Duodenal mucosa (tissue), 2 donors: ENCODE measurements at regions not wholly inside any gene's neighbourhood (a gene's known extent, or its start where the extent isn't known, plus 50 kb on each side); places are given as distances from the start of the nearest gene placed in this dataset.
"Not testable (repeated sequence)": the region's sequence is repeated elsewhere in the genome, so short reads cannot be mapped to it uniquely, and the experiment has no call there.

Source experiments
- H3K27ac ChIP-seq: one replicate; pipeline ENCODE4 v1.7.0; 2013; ENCODE audit warnings: low read depth, low read length
- H3K27me3 ChIP-seq, 2 donors: one replicate each; pipeline ENCODE4 v1.7.0; 2013; ENCODE audit warnings: low read length in 2 of 2, control low read depth in 1 of 2; ENCODE audit not compliant: insufficient read depth in 2 of 2, control insufficient read depth in 1 of 2
- H3K36me3 ChIP-seq, 2 donors: one replicate each; pipeline ENCODE4 v1.7.0; 2013; ENCODE audit warnings: low read length in 2 of 2, control low read depth in 1 of 2; ENCODE audit not compliant: insufficient read depth in 2 of 2, control insufficient read depth in 1 of 2
- H3K4me1 ChIP-seq, 2 donors: one replicate each; pipeline ENCODE4 v1.7.0; 2013; ENCODE audit warnings: low read length in 2 of 2, control low read depth in 1 of 2; ENCODE audit not compliant: insufficient read depth in 2 of 2, control insufficient read depth in 1 of 2
- H3K4me3 ChIP-seq, 2 donors: one replicate each; pipeline ENCODE4 v1.7.0; 2013; ENCODE audit warnings: low read length in 2 of 2, low read depth in 1 of 2
- H3K9ac ChIP-seq, 2 donors: one replicate each; pipeline ENCODE4 v1.7.0; 2013; ENCODE audit warnings: low read length in 2 of 2, low read depth in 1 of 2
- H3K9me3 ChIP-seq, 2 donors: one replicate each; pipeline ENCODE4 v1.7.0; 2013; ENCODE audit warnings: low read length in 2 of 2, control low read depth in 1 of 2; ENCODE audit not compliant: control insufficient read depth in 1 of 2

DNA sequence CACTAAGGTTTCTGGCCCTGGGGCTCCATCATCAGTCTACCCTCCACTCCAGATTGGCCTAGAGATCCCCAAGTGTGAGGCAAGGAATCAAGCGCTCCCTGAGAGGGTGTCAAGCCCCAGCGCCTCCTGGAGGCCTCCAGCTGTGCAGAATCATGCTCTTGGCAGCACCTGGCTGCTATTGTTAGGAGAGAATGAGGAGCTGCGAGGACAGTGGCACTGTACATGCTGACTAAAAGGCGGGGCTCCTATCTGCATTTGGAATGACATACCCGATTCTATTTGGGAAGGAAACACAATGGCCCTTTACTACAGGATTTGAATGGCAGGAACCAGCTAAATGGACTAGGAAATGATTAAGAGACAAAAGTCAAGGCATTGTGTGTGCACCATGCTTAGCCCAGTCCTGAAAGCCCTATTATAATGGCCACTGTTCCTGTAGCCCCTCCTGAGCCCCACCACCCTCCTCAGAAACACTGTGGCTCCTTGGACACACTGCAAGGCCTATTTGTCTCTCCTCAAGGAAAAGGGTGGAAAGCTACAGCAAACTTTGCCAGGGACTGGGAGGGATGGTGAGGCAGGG is 106.1 kb downstream of the KBTBD2 start:
- not testable (repeated sequence) for H3K36me3 ChIP-seq, H3K9me3 ChIP-seq, H3K27me3 ChIP-seq, H3K4me1 ChIP-seq, H3K9ac ChIP-seq, H3K4me3 ChIP-seq, H3K27ac ChIP-seq

DNA sequence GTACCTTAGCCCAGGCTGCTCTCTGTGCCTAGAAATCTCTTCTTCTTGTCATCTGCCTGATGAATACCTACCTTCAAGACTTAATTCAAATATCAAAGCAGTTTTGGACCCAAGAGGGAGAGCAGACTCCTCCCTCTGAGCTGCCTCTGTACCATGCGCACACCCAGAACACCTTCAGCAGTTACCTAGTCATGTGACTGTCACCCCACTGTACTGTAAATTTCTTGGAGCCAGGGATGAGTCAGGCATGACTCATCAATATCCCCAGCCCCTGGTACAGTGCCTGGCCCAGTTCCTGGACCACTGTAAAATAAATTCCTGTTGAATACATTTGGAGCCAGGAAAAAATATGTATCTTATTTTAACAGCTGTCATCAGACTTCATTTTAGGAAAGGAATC is 111.7 kb downstream of the KBTBD2 start:
- H3K9ac ChIP-seq, H3K27ac ChIP-seq, H3K36me3 ChIP-seq, H3K4me1 ChIP-seq, H3K4me3 ChIP-seq, H3K9me3 ChIP-seq, H3K27me3 ChIP-seq: not testable (repeated sequence)

DNA sequence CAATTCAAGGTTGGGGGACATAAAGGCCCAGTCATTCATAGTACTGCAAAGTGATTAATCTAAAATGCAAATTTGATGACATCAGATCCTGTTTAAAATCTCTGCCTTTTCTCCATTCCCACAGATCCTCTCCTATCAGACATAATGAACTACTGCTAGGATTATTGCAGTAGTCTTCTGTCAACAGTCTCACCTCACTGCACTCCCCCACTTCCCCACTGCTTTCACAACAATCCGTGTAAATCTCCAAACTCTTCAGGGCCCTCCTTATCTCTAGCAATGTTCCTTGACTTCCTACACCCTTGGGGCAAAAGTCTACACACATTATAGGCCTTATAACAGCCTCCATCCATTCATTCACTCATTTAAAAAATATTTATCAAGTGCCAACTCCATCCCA is 112.4 kb downstream of the KBTBD2 start:
- H3K27me3 ChIP-seq: no peaks in the 10 kb centered on the region
- H3K9me3 ChIP-seq: no peaks in the 10 kb centered on the region
- H3K4me1 ChIP-seq: no peaks in the 10 kb centered on the region
- no peaks in the 10 kb centered on the region for H3K36me3 ChIP-seq
- no peak overlapping the region for H3K9ac ChIP-seq
- no peak overlapping the region for H3K27ac ChIP-seq
- no peak overlapping the region for H3K4me3 ChIP-seq

DNA sequence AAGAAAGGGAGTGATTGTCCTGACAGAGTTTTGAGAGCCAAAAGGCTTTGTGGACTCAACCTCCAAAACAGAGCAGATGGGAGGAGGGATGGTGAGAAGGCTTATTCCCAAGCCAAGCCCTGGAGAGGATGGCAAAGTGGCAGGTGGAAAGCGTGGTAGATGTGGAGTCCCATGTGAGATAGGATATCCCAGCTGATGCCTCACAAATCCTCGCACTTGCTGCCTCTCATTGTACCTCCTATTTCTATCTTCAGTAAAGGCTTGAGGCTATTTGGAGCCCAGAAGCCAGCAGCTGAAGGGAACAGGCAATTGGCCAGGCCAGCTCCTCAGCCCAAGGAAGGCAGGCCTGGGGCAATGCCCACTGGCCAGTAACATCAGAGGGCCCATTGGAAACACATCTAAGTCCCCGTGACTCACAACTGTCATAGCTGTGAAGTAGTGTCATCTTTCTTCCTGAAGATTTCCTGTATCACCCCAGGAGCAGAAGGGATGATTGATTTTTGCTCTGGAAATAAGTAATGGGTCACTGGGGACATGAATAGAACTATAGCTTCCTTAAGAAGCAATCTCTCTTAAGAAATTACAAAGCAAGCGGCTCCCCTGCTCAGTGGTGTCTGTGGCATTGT is 114.4 kb downstream of the KBTBD2 start:
- not testable (repeated sequence) for H3K9me3 ChIP-seq, H3K4me3 ChIP-seq, H3K27ac ChIP-seq, H3K9ac ChIP-seq, H3K27me3 ChIP-seq, H3K4me1 ChIP-seq, H3K36me3 ChIP-seq

DNA sequence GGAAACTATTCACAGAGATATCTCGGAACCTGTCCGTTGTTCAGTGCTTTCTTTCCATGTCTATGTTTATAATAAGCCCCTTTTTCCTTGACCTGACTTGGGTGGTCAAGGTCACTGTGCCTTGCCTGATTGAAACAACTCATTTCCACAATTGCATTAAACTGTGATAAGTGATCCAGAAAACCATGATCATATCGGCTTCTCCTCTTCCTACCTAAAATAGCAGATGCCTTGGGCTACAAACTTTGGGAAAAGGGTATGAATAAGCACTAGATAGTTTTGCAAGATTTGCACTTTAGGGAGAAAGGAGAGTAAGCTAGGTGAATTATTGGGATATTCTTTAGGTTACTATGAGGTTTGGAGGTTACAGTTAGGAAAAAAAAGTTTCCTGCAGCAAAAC is 115.2 kb downstream of the KBTBD2 start:
- H3K36me3 ChIP-seq, H3K27ac ChIP-seq, H3K27me3 ChIP-seq, H3K4me3 ChIP-seq, H3K4me1 ChIP-seq, H3K9me3 ChIP-seq, H3K9ac ChIP-seq: not testable (repeated sequence)

DNA sequence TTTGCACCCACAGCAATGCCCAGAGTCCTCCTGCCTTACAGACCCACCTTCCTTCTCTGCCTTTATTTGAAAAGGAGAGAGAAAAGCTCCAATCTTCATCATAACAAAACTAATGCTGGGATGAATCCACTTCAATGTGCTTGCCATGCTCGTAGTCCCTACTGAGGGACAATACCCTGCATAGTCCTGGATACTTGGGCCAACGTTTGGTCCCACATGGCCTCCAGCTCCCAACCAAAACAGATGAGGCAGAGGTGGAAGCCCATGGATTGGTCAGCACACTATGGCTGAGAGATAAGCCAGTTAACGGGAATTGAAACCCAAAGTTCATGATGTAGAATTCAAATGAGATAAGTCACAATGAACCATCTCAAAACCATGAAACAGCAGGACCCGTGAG is 115.8 kb downstream of the KBTBD2 start:
- not testable (repeated sequence) for H3K27me3 ChIP-seq, H3K4me3 ChIP-seq, H3K9me3 ChIP-seq, H3K9ac ChIP-seq, H3K27ac ChIP-seq, H3K4me1 ChIP-seq, H3K36me3 ChIP-seq

DNA sequence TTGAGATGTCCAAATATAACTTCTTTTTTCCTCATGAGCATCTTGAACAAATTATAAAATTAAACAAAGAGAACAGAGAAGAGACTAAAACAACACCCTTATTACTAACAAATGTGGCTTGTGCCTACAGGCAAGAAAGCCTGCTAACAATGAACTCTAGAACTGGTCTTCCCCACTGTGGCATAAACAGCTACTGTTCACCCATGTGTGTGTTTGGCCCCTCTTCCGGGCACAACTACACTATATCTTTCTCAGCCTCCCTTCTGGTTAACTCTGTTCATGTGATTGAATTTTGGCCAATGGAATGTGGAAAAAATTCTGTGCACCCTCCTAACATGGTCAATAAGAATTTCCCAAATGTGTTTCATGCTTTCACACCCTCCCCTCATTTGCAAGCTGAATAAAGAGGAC is 117.0 kb downstream of the KBTBD2 start:
- H3K27ac ChIP-seq: no peak overlapping the region
- no peaks in the 10 kb centered on the region for H3K36me3 ChIP-seq
- H3K4me1 ChIP-seq: no peaks in the 10 kb centered on the region
- no peaks in the 10 kb centered on the region for H3K9me3 ChIP-seq
- no peak overlapping the region for H3K9ac ChIP-seq
- no peak overlapping the region for H3K4me3 ChIP-seq
- no peaks in the 10 kb centered on the region for H3K27me3 ChIP-seq

DNA sequence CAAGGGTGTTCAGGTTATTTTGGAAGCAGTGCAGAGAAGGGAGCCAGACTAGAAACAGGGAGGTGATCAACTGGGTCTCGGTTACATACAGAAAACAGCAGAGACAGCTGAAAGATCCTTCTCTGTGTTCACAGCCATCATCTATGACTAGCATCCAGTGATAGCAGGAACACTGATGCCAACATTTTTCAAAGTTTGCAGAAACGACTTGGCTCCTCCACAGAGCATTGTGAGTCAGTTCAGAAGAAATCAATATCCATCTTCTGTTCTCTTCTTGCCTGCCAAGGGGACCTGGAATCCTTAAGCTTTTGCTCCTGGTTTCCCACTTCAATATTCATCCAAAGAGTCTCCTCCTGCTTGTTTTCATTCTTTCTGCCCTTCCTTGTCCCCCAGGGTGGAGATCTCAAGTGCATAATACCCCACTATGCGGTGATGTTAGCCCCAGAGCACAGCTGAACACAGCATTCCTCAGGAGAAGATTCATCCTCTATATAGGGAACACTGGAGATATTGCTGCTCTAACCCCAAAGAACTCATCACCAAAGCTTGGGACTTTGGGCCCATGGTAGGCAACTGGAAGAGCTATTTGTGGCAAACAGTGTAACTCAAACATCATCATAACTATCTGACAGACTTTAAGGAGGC is 122.6 kb downstream of the KBTBD2 start:
- H3K4me1 ChIP-seq, H3K27ac ChIP-seq, H3K9ac ChIP-seq, H3K9me3 ChIP-seq, H3K4me3 ChIP-seq, H3K36me3 ChIP-seq, H3K27me3 ChIP-seq: not testable (repeated sequence)

DNA sequence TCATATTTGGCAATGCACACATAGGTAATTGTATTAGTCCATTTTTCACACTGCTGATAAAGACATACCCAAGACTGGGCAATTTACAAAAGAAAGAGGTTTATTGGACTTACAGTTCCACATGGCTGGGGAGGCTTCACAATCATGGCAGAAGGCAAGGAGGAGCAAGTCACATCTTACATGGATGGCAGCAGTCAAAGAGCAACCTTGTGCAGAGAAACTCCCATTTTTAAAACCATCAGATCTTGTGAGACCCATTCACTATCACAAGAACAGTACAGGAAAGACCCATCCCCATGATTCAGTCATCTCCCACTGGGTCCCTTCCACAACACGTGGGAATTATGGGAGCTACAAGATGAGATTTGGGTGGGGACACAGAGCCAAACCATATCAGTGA is 123.2 kb downstream of the KBTBD2 start:
- not testable (repeated sequence) for H3K9ac ChIP-seq, H3K27ac ChIP-seq, H3K36me3 ChIP-seq, H3K27me3 ChIP-seq, H3K4me1 ChIP-seq, H3K4me3 ChIP-seq, H3K9me3 ChIP-seq

DNA sequence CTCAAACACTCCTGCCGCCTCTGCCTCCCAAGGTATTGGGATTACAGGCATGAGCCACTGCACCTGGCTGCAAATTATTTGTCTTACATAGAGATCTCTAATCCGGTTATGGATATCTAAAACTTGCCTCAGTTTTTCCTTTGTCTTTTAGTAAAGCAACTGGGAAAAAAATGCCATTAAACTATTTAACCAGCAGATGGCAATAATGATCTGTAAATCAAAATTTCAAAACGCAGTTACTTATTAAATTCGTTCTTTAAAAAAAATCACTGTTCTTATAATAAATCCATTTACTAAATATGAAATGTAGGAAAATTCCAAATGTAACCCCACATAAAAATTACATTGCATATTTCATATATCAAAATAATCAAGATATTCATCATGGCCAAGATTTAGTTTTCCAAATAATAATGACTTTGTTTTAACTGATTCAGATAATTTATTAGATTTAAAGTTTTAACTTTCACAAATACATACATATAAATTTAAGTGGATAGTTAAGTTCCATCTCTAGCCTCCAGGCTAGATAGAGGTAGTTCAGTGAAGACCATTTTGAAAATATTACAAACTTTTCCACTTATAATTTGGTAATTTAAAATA is 125.8 kb downstream of the KBTBD2 start:
- H3K9me3 ChIP-seq, H3K27me3 ChIP-seq, H3K9ac ChIP-seq, H3K4me1 ChIP-seq, H3K36me3 ChIP-seq, H3K4me3 ChIP-seq, H3K27ac ChIP-seq: not testable (repeated sequence)
